ENCODE measurements at regions not wholly inside any gene's neighbourhood (a gene's known extent, or its start where the extent isn't known, plus 50 kb on each side); places are given as distances from the start of the nearest gene placed in this dataset.

DNA sequence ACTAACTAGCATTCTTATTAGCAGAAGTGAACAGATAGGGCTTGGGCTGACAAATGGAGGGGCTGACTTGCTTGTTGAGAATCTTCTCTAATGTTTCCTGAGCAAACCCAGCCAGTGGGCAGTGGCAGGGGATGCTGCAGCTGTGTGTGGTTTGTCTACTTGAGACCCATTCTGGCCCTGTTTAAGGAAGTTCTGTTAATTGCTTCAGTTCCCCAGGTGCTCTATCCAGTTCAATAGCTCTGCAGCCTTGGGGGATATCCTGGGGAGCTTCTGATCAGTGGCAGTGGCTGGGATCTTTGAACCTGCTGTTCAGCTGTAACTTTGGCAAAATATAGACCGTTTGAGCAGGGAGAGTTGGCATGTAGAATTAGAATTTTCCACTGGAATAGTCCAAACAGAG lies 137.4 kb downstream of the ZNF326 start:
- Histone ChIP-seq H3K9ac (ENCODE audit: low read depth, low read length) (no peak overlapping the region), H3K4me1 (ENCODE audit: insufficient read depth, low read length) (no peaks in the 10 kb centered on the region), H3K36me3 (ENCODE audit: insufficient read depth, low read length) (no peaks in the 10 kb centered on the region), H3K9me3 (ENCODE audit: control insufficient read depth, insufficient read depth, low read length) (no peaks in the 10 kb centered on the region)

DNA sequence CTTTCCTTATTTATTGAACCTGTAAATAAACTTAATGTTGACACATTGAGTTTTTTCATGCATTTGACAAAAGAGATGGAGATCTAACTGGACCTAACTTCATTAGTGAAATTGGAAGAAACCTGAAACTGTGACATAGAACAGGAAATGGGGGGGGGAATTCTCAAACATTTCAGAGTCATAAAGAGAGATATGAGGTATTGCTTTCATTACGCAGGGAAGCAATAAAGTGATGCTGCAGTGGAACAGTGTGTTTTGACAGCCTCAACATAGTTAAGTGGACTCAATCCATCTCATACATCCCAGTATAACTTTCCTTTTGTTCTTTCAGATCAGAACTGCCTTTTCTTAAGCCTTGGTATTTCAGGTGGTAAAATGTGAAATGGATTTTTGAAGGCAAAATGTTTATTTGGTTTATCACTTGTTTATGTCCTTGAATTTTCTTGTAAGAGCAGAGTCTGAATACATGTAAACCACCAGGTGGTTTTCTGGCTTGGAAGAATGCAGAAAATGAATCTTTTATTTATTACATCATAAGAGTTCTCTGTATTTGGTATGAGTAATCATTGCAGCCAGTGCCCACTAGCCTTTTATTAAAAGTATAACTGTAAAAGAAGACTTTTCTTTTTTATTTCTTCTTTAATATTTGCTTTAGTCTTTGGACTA lies 132.5 kb downstream of the ZNF326 start:
- Histone ChIP-seq H3K36me3 (ENCODE audit: insufficient read depth, low read length) (no peaks in the 10 kb centered on the region), H3K9me3 (ENCODE audit: control insufficient read depth, insufficient read depth, low read length) (no peaks in the 10 kb centered on the region), H3K4me1 (ENCODE audit: insufficient read depth, low read length) (no peaks in the 10 kb centered on the region), H3K9ac (ENCODE audit: low read depth, low read length) (no peak overlapping the region)

DNA sequence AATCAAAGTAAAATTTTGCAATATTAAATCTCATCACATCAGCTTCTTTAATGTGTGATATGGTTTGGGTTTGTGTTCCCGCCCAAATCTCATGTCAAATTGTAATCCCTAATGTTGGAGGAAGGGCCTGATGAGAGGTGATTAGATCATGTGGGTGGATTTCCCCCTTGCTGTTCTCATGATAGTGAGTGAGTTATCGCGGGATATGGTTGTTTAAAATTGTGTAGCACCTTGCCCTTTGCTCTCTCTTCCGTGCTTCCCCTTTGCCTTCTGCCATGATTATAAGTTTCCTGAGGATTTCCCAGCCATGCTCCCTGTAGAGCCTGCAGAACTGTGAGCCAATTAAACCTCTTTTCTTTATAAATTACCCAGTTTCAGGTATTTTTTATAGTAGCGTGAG lies 131.9 kb downstream of the ZNF326 start:
- Histone ChIP-seq H3K9ac (ENCODE audit: low read depth, low read length) (no peak overlapping the region), H3K36me3 (ENCODE audit: insufficient read depth, low read length) (no peaks in the 10 kb centered on the region), H3K4me1 (ENCODE audit: insufficient read depth, low read length) (no peaks in the 10 kb centered on the region), H3K9me3 (ENCODE audit: control insufficient read depth, insufficient read depth, low read length) (no peaks in the 10 kb centered on the region)

DNA sequence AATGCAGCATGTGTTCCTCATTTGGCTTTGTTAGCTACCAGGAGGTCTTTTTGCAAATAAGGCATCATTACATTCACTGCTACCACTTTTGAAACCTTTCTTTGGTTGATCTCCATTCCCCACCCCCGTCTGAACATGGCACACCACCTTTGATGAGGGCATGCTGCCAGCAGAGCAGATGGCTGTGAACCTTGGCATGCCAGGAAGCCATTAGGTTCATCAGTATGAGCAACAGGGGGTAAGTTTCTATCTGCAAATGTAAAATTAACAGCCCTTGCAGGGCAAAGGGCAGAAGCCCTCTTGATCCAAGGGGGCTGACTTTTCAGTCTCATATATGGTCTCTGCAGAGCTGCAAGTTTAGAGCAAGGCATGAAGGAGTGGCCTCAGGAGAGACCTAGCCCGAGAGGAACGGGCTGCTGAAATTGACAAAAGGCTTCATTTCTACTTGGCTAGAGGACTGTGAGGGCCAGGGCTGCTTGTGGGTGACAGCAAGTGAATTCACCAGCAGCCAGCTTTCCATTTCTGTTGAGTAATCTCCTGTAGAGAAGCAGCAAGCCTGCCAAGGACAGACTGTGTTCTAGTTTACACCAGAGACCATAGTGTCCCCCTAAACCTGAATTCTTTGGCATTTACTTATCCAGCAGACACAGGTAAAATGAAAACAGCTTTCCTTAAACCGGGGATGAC lies 127.9 kb downstream of the ZNF326 start:
- H3K9me3 ChIP-seq (ENCODE audit: control insufficient read depth, insufficient read depth, low read length): no peaks in the 10 kb centered on the region; the same call in 1 of the 2 replicates
- no peak overlapping the region for H3K9ac ChIP-seq (ENCODE audit: low read depth, low read length)
- no peaks in the 10 kb centered on the region for H3K4me1 ChIP-seq (ENCODE audit: insufficient read depth, low read length)
- H3K36me3 ChIP-seq (ENCODE audit: insufficient read depth, low read length): no peaks in the 10 kb centered on the region

DNA sequence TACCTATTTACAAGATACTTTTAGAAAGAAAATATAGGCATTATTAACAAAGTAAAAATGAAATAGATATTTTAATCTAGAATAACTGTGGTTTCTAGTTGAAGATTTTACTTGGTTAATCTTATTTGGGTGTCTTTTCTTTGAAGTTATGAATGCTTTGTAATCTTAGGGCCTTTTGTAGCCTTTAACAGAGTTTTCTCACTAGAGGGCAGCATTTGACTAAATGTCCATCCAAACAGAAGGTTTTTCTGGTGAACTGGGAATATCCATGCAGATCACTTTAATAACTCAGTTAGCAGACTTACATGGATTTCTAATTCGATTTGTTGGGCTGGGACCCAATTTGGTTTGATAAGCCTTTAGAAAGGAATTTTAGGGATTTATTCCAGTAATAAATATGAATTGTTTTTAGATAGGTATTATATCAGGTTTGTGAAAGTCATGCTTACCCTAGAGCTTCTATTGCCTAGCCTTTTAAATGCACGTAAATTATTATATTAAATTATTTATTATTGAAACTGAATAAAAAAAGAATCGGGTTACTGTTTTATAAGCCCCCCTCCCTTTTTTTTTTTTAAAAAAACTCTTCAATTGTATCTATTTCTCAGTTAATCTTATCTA lies 119.7 kb downstream of the ZNF326 start:
- Histone ChIP-seq H3K36me3 (ENCODE audit: insufficient read depth, low read length) (no peaks in the 10 kb centered on the region), H3K9me3 (ENCODE audit: control insufficient read depth, insufficient read depth, low read length) (no peaks in the 10 kb centered on the region; the same call in 1 of the 2 replicates), H3K9ac (ENCODE audit: low read depth, low read length) (no peak overlapping the region), H3K4me1 (ENCODE audit: insufficient read depth, low read length) (no peaks in the 10 kb centered on the region)

DNA sequence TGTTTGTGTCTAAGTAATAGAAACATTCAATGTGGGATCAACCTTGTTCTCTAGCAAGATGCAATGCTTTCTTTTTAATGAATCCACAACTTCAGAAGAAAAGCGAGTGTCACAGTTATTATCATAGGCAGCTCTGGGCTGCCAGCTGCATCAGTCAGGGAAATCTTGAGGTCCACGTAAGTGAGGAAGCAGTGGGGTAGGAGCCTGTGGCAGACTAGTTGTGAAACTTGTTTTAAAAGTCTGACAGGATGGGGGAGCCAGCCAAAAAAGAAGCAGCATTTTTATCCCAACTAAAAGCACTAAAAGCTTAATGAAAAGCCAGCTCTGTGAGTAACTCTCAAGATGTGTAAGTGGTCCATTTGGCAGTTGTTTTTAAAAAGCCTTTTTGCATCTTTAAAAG lies 113.1 kb downstream of the ZNF326 start:
- H3K36me3 ChIP-seq (ENCODE audit: insufficient read depth, low read length): no peaks in the 10 kb centered on the region

DNA sequence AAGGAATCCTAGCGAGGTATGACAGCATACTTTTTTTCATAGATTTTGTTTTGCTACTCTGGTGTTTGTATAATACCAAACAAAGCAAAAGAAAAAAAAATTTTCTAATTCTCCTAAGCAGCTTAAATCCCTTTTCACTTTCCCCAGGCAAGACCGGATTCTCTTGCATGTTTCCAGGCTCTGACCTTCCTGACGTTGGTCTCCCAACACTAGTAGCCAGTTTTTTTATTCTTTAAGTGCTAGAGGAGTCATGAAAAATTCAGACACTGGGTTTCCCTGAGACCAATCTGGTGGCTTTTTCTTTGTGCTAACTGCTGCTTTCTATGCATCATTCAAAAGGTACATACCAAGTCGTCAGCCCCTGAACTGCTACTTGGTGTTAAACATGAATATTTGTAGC lies 111.4 kb downstream of the ZNF326 start:
- H3K9ac ChIP-seq (ENCODE audit: low read depth, low read length): no peak overlapping the region
- H3K4me1 ChIP-seq (ENCODE audit: insufficient read depth, low read length): no peaks in the 10 kb centered on the region
- H3K9me3 ChIP-seq (ENCODE audit: control insufficient read depth, insufficient read depth, low read length): no peaks in the 10 kb centered on the region
- no peaks in the 10 kb centered on the region for H3K36me3 ChIP-seq (ENCODE audit: insufficient read depth, low read length)

More for the DNA sequence above, 113.1 kb downstream of the ZNF326 start:
- H3K9ac ChIP-seq (ENCODE audit: low read depth, low read length): no peak overlapping the region
- no peaks in the 10 kb centered on the region for H3K4me1 ChIP-seq (ENCODE audit: insufficient read depth, low read length)
- no peaks in the 10 kb centered on the region for H3K9me3 ChIP-seq (ENCODE audit: control insufficient read depth, insufficient read depth, low read length)

DNA sequence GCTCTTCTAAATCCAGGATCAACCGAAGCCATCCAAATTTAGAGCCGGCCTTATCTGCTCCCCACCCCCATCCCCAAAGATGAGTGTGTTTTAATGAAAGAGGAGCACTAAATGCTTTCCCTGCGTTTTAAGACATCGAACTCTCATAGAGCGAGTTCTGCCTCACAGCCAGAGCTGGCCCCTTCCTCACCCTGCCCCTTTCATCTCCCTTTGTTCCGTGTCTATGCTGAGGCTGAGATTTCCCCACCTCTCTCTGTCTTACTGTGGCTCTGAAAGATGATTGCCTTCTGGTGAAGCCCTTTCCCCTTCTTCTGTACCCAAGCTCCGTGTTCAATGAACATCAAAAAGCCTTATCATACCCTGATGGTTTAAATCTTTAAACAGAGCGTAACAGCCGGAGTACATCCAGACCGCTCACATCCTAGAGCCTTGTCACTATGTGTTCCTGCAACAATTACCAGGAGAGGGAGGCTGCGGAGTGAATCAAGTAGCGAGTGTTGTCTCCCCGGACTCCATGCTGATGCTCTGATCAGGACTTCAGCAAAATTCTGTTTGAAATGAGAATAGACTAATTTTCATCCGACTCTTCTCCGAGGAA lies 110.1 kb downstream of the ZNF326 start:
- H3K36me3 ChIP-seq (ENCODE audit: insufficient read depth, low read length): no peaks in the 10 kb centered on the region
- H3K9ac ChIP-seq (ENCODE audit: low read depth, low read length): no peak overlapping the region
- H3K4me1 ChIP-seq (ENCODE audit: insufficient read depth, low read length): no peaks in the 10 kb centered on the region
- no peaks in the 10 kb centered on the region for H3K9me3 ChIP-seq (ENCODE audit: control insufficient read depth, insufficient read depth, low read length)

DNA sequence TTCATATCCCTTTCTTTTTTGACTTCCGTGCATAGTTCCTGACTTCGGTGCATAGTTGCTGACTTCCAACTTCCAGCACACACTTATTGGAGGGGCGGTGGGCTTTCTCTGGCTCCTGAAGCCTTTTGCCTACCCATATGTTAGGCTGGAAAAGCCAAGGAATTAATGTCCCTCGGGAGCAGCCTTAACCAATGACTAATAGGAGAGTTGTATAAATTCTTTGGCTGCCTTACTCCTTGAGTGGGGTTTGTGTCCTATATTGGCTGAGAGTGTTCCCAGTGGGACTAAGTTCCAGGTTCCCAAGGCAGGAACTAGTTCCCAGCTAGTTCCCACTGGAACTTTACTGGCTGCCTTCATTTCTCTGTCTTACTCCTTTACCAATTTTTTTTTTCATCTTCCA lies 105.7 kb downstream of the ZNF326 start:
- Histone ChIP-seq H3K9me3 (ENCODE audit: control insufficient read depth, insufficient read depth, low read length) (0 out of 2 replicates have a peak, but pooled peaks cover 2% of the 10 kb centered on the region), H3K9ac (ENCODE audit: low read depth, low read length) (no peak overlapping the region), H3K4me1 (ENCODE audit: insufficient read depth, low read length) (no peaks in the 10 kb centered on the region), H3K36me3 (ENCODE audit: insufficient read depth, low read length) (no peaks in the 10 kb centered on the region)

DNA sequence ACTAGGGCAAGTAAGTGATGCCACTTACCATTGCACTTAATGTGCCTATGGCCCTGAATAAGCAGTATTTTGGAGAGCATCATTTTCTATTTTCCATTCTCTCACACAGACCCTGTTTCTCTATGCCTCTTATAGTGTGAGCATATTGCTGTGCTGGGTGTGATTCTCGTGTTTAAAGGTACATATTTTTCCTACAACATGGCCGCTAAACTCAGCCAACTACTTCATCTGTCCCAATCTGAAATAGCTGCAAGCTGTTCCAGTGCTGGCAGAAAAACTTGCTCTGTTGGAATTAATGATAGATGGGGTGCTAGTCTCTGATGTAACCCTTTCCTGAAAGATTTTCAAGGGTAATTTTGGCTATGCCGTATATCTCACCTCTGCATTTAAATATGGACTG lies 97.5 kb downstream of the ZNF326 start:
- H3K36me3 ChIP-seq (ENCODE audit: insufficient read depth, low read length): no peaks in the 10 kb centered on the region
- H3K9ac ChIP-seq (ENCODE audit: low read depth, low read length): no peak overlapping the region
- 0 out of 2 replicates have a peak, but pooled peaks cover 2% of the 10 kb centered on the region for H3K9me3 ChIP-seq (ENCODE audit: control insufficient read depth, insufficient read depth, low read length)
- no peaks in the 10 kb centered on the region for H3K4me1 ChIP-seq (ENCODE audit: insufficient read depth, low read length)
